ENCODE measurements at regions not wholly inside any gene's neighbourhood (a gene's known extent, or its start where the extent isn't known, plus 50 kb on each side); places are given as distances from the start of the nearest gene placed in this dataset.

DNA sequence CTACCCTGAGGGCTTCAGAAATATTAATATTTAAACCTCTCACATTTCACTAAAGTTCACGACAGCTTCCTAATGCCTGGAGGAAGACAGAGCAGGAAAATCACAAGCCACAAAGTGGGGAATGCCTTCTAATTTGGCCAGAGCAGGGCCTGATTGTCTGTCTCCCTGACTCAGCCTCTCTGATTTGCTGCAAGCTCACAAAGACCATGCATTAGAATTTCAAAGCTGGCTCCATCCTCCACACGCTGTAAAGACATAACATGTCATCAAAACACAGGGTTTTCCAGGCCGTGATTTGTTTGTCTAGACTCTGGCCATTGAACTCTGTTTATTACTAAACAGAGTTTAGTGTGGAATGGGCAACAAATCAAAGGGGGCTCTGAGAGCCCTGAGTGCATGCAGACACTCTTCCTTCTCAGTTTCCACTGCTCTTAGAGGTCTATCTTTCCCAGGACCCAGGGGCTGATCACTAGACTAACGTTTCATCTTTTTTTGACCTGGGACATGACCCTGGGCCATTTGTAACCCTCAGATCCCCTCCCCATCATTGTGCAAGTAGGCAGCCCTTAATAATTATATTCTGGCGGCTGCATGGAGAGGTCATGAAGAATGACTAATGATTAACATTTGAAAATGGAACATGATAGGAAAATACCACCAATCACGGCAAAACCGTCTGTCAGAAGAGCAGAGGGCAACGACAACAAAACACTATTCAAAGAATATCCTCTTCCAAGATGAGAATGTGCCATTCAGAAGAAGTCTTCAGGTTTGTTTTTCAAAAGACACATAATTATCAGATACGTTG is 140.2 kb downstream of the ENC1 start:
- TF ChIP-seq POLR2AphosphoS5 (IDR thresholded peaks at IDR 0.05; ENCODE audit: low read depth, low read length), result no peak
- TF ChIP-seq POLR2A (IDR thresholded peaks at IDR 0.05; ENCODE audit: control extremely low read depth in 1 of 2, low read depth in 2 of 2, low read length in 2 of 2), result no peak
- TF ChIP-seq TCF12 (IDR thresholded peaks at IDR 0.05; ENCODE audit: low read depth, low read length), result no peak
- no peak for TF ChIP-seq CTCF (IDR thresholded peaks at IDR 0.05; ENCODE audit: control extremely low read depth in 1 of 3, insufficient read depth in 1 of 3, low read depth in 1 of 3, low read length in 3 of 3)
- no peak for TF ChIP-seq GTF2F1 (IDR thresholded peaks at IDR 0.05; ENCODE audit: borderline replicate concordance, low read depth, low read length)
- TF ChIP-seq JUND (IDR thresholded peaks at IDR 0.05; ENCODE audit: low read length), result no peak
- no peak for TF ChIP-seq YY1 (IDR thresholded peaks at IDR 0.05; ENCODE audit: low read depth, low read length)
- no peak for TF ChIP-seq TBP (IDR thresholded peaks at IDR 0.05; ENCODE audit: low read depth, low read length)
- no peak for TF ChIP-seq MAFK (IDR thresholded peaks at IDR 0.05; ENCODE audit: low read depth, low read length)
- TF ChIP-seq EZH2 (IDR thresholded peaks at IDR 0.05; ENCODE audit: low read depth, low read length, severe bottlenecking), result no peak
- no peak for TF ChIP-seq PHF8 (conservative IDR thresholded peaks at IDR 0.05; ENCODE audit: low read depth, low read length)
- TF ChIP-seq BRCA1 (IDR thresholded peaks at IDR 0.05; ENCODE audit: low read depth, low read length), result no peak
- TF ChIP-seq, protein P1, sequence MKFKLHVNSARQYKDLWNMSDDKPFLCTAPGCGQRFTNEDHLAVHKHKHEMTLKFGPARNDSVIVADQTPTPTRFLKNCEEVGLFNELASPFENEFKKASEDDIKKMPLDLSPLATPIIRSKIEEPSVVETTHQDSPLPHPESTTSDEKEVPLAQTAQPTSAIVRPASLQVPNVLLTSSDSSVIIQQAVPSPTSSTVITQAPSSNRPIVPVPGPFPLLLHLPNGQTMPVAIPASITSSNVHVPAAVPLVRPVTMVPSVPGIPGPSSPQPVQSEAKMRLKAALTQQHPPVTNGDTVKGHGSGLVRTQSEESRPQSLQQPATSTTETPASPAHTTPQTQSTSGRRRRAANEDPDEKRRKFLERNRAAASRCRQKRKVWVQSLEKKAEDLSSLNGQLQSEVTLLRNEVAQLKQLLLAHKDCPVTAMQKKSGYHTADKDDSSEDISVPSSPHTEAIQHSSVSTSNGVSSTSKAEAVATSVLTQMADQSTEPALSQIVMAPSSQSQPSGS (IDR thresholded peaks at IDR 0.05; ENCODE audit: low read length), result no peak
